ENCODE measurements at regions not wholly inside any gene's neighbourhood (a gene's known extent, or its start where the extent isn't known, plus 50 kb on each side); places are given as distances from the start of the nearest gene placed in this dataset.

DNA sequence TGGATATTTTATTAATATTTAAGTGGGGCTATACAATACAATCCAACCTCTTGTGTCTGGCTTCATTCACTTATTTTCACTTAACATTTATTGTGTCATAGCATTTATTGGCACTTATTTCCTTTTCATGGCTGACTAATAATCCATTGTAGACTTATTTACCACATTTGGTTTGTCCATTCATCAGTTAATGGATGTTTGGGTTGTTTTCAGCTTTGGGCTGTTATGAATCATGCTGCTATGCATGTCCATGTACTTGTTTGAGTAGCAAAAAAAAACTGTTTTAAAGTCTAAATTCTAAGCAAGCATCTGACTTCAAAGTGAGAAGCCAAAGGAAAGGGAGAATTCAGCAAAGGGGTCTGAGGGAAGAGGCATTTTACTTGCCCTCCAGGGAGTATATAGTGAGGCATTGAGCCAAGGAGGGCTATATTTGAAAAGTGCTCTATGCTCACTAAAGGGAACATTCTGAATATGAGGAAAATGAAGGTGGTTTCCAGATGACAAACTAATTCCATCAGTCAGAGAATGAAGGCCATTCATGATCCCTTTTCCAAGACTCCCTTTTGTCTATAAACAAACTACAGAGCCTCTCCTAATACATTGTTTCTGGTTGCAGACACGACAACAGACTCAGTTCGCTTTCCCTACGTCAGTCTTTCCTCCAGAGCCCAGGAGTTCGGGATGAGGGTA, 532.8 kb upstream of the KLF4 start:
- TF ChIP-seq CTCF (IDR thresholded peaks at IDR 0.05) = no peak
- ATAC-seq = no peak

GRCh38 chr9:108021096-108021710, 531.6 kb upstream of the KLF4 start:
- Histone ChIP-seq H3K4me1 (no peaks in the 10 kb centered on the region), H3K27ac (no peak overlapping the region), H3K9me3 (no peaks in the 10 kb centered on the region), H3K27me3 (no peaks in the 10 kb centered on the region), H3K36me3 (no peaks in the 10 kb centered on the region), H3K4me3 (no peak overlapping the region)
- WGBS, 2 donors = 96 to 98% methylated on average over 1 of the region's 1 CpG
- TF ChIP-seq CTCF (IDR thresholded peaks at IDR 0.05) = no peak
- no peak for DNase-seq
- ATAC-seq = no peak
- intact Hi-C loops (cut with DNase I) = no loop called here

More for the DNA sequence above, 532.8 kb upstream of the KLF4 start:
- 76% methylated on average over 4 of the region's 4 CpGs for WGBS, 2 donors
- no peaks in the 10 kb centered on the region for H3K4me1 ChIP-seq
- H3K27me3 ChIP-seq = no peaks in the 10 kb centered on the region
- no peak overlapping the region for H3K27ac ChIP-seq
- no peaks in the 10 kb centered on the region for H3K36me3 ChIP-seq
- intact Hi-C loops (cut with DNase I) = no loop called here
- H3K9me3 ChIP-seq = peaks cover 0 to 6% (median 0%) of the 10 kb centered on the region in 11 donors
- no peak overlapping the region for H3K4me3 ChIP-seq
- no peak for DNase-seq

DNA sequence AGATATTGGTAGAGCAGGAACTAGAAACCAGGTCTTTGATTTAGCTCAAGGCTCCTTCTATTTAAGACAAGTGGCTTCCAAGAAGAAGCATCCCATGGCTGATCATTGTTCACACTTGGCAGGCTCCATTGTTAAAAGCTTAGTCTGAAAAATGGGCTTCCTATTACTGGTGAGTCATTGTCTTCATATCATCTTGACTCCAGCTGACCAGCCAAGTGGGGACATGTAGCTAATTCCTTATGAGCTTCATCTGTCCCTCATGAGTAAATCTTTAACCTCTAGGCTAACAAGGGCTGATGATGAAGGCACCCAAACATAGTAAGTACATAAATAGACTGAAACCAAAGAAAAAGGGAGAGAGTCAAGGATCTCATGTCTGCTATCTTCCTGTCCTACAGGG, 530.3 kb upstream of the KLF4 start:
- Histone ChIP-seq H3K36me3 (no peaks in the 10 kb centered on the region), H3K4me3 (no peak overlapping the region), H3K27ac (no peak overlapping the region), H3K9me3 (no peaks in the 10 kb centered on the region), H3K4me1 (no peaks in the 10 kb centered on the region), H3K27me3 (no peaks in the 10 kb centered on the region)
- TF ChIP-seq CTCF (IDR thresholded peaks at IDR 0.05) = no peak
- DNase-seq (no peak), ATAC-seq (no peak)
- intact Hi-C loops (cut with DNase I) = no loop called here

DNA sequence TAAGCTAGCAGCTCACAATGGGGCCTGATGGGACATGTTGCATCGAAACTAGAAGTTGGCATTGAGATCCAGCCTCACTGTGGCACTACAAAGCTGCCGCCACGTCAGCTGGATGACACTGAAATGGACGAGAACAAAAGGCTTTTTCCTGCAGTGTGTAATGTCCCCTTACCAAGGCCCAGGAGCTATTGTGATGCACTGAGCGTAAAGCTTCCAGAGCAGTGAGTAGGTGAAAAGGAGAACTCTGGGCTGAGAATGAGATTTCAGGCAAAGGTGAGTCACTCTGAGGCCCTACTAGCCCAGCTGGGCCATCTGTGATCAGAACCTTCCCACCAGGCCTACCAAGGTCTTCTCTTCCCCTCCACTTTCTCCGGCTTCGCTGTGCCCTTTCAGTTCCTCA, 528.1 kb upstream of the KLF4 start:
- H3K4me3 ChIP-seq = no peak overlapping the region
- ATAC-seq (no peak), DNase-seq (no peak)
- H3K27ac ChIP-seq = no peak overlapping the region
- H3K36me3 ChIP-seq = no peaks in the 10 kb centered on the region
- no peaks in the 10 kb centered on the region for H3K27me3 ChIP-seq
- TF ChIP-seq CTCF (IDR thresholded peaks at IDR 0.05) = no peak
- H3K4me1 ChIP-seq = no peaks in the 10 kb centered on the region
- 91 to 92% methylated on average over 7 of the region's 7 CpGs for WGBS, 2 donors
- intact Hi-C loops (cut with DNase I) = no loop called here
- H3K9me3 ChIP-seq = no peaks in the 10 kb centered on the region

Data from heart right ventricle (tissue), 16 donors.